Left kidney (tissue), 1 donor: ENCODE measurements at regions not wholly inside any gene's neighbourhood (a gene's known extent, or its start where the extent isn't known, plus 50 kb on each side); places are given as distances from the start of the nearest gene placed in this dataset.

Experiments used
- DNase-seq: peaks from one replicate; pipeline ENCODE4 v3.0.0-alpha.2; 2013

GRCh38 chr2:181188605-181189004 lies 208.2 kb downstream of the UBE2E3 start:
- DNase-seq = no peak

- no peak for DNase-seq
These were observed 209.5 kb downstream of the UBE2E3 start for GRCh38 chr2:181189951-181190350.

GRCh38 chr2:181190711-181191110 lies 210.3 kb downstream of the UBE2E3 start:
- no peak for DNase-seq

GRCh38 chr2:181193550-181193949 lies 213.1 kb downstream of the UBE2E3 start:
- DNase-seq = no peak

GRCh38 chr2:181196401-181196800 lies 216.0 kb downstream of the UBE2E3 start:
- no peak for DNase-seq

GRCh38 chr2:181197140-181197760 lies 216.8 kb downstream of the UBE2E3 start:
- DNase-seq = peak; percentile 15

GRCh38 chr2:181198183-181198864 lies 217.9 kb downstream of the UBE2E3 start:
- DNase-seq = no peak

- no peak for DNase-seq
These were observed 223.0 kb downstream of the UBE2E3 start for GRCh38 chr2:181203412-181203811.

- DNase-seq = no peak
These were observed 223.5 kb downstream of the UBE2E3 start for GRCh38 chr2:181203916-181204315.

GRCh38 chr2:181218401-181218821 lies 238.0 kb downstream of the UBE2E3 start:
- DNase-seq = no peak

GRCh38 chr2:181223234-181223633 lies 234.0 kb upstream of the ITGA4 start:
- DNase-seq = no peak

- no peak for DNase-seq
These were observed 232.3 kb upstream of the ITGA4 start for GRCh38 chr2:181224866-181225265.

GRCh38 chr2:181228661-181229060 lies 228.5 kb upstream of the ITGA4 start:
- no peak for DNase-seq

- no peak for DNase-seq
These were observed 226.0 kb upstream of the ITGA4 start for GRCh38 chr2:181231151-181231550.

- DNase-seq = no peak
These were observed 225.1 kb upstream of the ITGA4 start for GRCh38 chr2:181231886-181232621.

GRCh38 chr2:181234487-181234891 lies 222.7 kb upstream of the ITGA4 start:
- no peak for DNase-seq

GRCh38 chr2:181235011-181235410 lies 222.2 kb upstream of the ITGA4 start:
- DNase-seq = no peak

GRCh38 chr2:181235683-181236459 lies 221.3 kb upstream of the ITGA4 start:
- no peak for DNase-seq

- DNase-seq = no peak
These were observed 217.9 kb upstream of the ITGA4 start for GRCh38 chr2:181239201-181239799.

- no peak for DNase-seq
These were observed 216.3 kb upstream of the ITGA4 start for GRCh38 chr2:181240844-181241243.

GRCh38 chr2:181241366-181241765 lies 215.8 kb upstream of the ITGA4 start:
- no peak for DNase-seq

GRCh38 chr2:181241797-181242196 lies 215.4 kb upstream of the ITGA4 start:
- no peak for DNase-seq
